Ishikawa (cell line): ENCODE measurements at regions not wholly inside any gene's neighbourhood (a gene's known extent, or its start where the extent isn't known, plus 50 kb on each side); places are given as distances from the start of the nearest gene placed in this dataset.

Experiments used
- EGR1 ChIP-seq: IDR thresholded peaks from 2 replicates; pipeline ENCODE4 v1.6.1; 2012
- EP300 ChIP-seq: IDR thresholded peaks from 2 replicates; pipeline ENCODE4 v1.6.1; 2012; ENCODE audit warnings: borderline replicate concordance
- REST ChIP-seq: IDR thresholded peaks from 2 replicates; pipeline ENCODE4 v1.6.1; 2012; ENCODE audit warnings: low read depth, mild to moderate bottlenecking
- TAF1 ChIP-seq: IDR thresholded peaks from 2 replicates; pipeline ENCODE4 v1.6.1; 2012; ENCODE audit warnings: low read depth, mild to moderate bottlenecking
- TF ChIP-seq, protein P1 (sequence below): IDR thresholded peaks from 2 replicates; pipeline ENCODE4 v1.6.1; 2012
- TF ChIP-seq, protein P2 (sequence below): IDR thresholded peaks from 2 replicates; pipeline ENCODE4 v1.6.1; 2012

GRCh38 chr13:24060993-24061392 is 99.5 kb upstream of the SPATA13 start:
- TF ChIP-seq EGR1 = no peak
- no peak for TF ChIP-seq REST
- TF ChIP-seq, protein P1, sequence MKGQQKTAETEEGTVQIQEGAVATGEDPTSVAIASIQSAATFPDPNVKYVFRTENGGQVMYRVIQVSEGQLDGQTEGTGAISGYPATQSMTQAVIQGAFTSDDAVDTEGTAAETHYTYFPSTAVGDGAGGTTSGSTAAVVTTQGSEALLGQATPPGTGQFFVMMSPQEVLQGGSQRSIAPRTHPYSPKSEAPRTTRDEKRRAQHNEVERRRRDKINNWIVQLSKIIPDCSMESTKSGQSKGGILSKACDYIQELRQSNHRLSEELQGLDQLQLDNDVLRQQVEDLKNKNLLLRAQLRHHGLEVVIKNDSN = no peak
- TF ChIP-seq EP300 = no peak
- TF ChIP-seq, protein P2, sequence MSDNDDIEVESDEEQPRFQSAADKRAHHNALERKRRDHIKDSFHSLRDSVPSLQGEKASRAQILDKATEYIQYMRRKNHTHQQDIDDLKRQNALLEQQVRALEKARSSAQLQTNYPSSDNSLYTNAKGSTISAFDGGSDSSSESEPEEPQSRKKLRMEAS = no peak
- TF ChIP-seq TAF1 = no peak
